H9 (cell line): ENCODE measurements at regions not wholly inside any gene's neighbourhood (a gene's known extent, or its start where the extent isn't known, plus 50 kb on each side); places are given as distances from the start of the nearest gene placed in this dataset.

Experiments used
- DNase-seq: peaks from one replicate; pipeline ENCODE4 v3.0.0-alpha.2; 2017
- H2AFZ ChIP-seq: one replicate; pipeline ENCODE4 v1.6.1; 2013; ENCODE audit warnings: mild to moderate bottlenecking, low read length, control low read depth, moderate library complexity
- H2AK5ac ChIP-seq: 2 replicates; pipeline ENCODE4 v1.6.1; 2013; ENCODE audit warnings: low read length, control low read depth, mixed read lengths; ENCODE audit not compliant: insufficient read length
- H2BK120ac ChIP-seq: one replicate; pipeline ENCODE4 v1.6.1; 2013; ENCODE audit warnings: low read depth, mild to moderate bottlenecking, low read length, control low read depth, inconsistent platforms; ENCODE audit not compliant: poor library complexity, severe bottlenecking
- H2BK12ac ChIP-seq: 2 replicates; pipeline ENCODE4 v1.6.1; 2013; ENCODE audit warnings: low read length, control low read depth, mixed read lengths, low read depth; ENCODE audit not compliant: insufficient read length
- H2BK15ac ChIP-seq: 2 replicates; pipeline ENCODE4 v1.6.1; 2013; ENCODE audit warnings: low read depth, low read length, control low read depth
- H2BK20ac ChIP-seq: one replicate; pipeline ENCODE4 v1.6.1; 2013; ENCODE audit warnings: low read depth, mild to moderate bottlenecking, low read length, control low read depth, inconsistent platforms; ENCODE audit not compliant: poor library complexity, severe bottlenecking
- H2BK5ac ChIP-seq: 2 replicates; pipeline ENCODE4 v1.6.1; 2013; ENCODE audit warnings: low read length, control low read depth, mixed read lengths; ENCODE audit not compliant: insufficient read length
- H3K14ac ChIP-seq: 2 replicates; pipeline ENCODE4 v1.6.1; 2013; ENCODE audit warnings: low read length, control low read depth; ENCODE audit not compliant: insufficient read depth
- H3K18ac ChIP-seq: 2 replicates; pipeline ENCODE4 v1.6.1; 2013; ENCODE audit warnings: low read depth, mild to moderate bottlenecking, mixed read lengths, low read length, control low read depth; ENCODE audit not compliant: insufficient read length
- H3K23ac ChIP-seq: 2 replicates; pipeline ENCODE4 v1.6.1; 2013; ENCODE audit warnings: low read length, control low read depth, mixed read lengths, low read depth; ENCODE audit not compliant: insufficient read length
- H3K23me2 ChIP-seq: 2 replicates; pipeline ENCODE4 v1.6.1; 2013; ENCODE audit warnings: low read depth, mild to moderate bottlenecking, mixed read lengths, low read length, control low read depth; ENCODE audit not compliant: insufficient read length, poor library complexity, severe bottlenecking
- H3K27ac ChIP-seq: 2 replicates; pipeline ENCODE4 v1.5.1; 2013; ENCODE audit warnings: low read length, control low read depth, mixed read lengths, low read depth; ENCODE audit not compliant: insufficient read length
- H3K27me3 ChIP-seq: 2 replicates; pipeline ENCODE4 v1.6.1; 2013; ENCODE audit warnings: low read length, control low read depth, inconsistent platforms; ENCODE audit not compliant: insufficient read depth
- H3K4ac ChIP-seq: 2 replicates; pipeline ENCODE4 v1.6.1; 2013; ENCODE audit warnings: low read depth, mild to moderate bottlenecking, control low read depth, inconsistent platforms, low read length, moderate library complexity
- H3K4me1 ChIP-seq: 2 replicates; pipeline ENCODE4 v1.6.1; 2013; ENCODE audit warnings: low read length, control low read depth, inconsistent platforms; ENCODE audit not compliant: insufficient read depth
- H3K4me2 ChIP-seq: 2 replicates; pipeline ENCODE4 v1.6.1; 2013; ENCODE audit warnings: low read length, control low read depth, mixed read lengths; ENCODE audit not compliant: insufficient read length, insufficient read depth
- H3K56ac ChIP-seq: 2 replicates; pipeline ENCODE4 v1.6.1; 2013; ENCODE audit warnings: low read depth, mild to moderate bottlenecking, mixed read lengths, low read length, control low read depth; ENCODE audit not compliant: insufficient read length
- H3K79me1 ChIP-seq: 2 replicates; pipeline ENCODE4 v1.6.1; 2013; ENCODE audit warnings: low read depth, mild to moderate bottlenecking, moderate library complexity, low read length, control low read depth, inconsistent platforms; ENCODE audit not compliant: insufficient read depth, poor library complexity, severe bottlenecking
- H3K79me2 ChIP-seq: 2 replicates; pipeline ENCODE4 v1.6.1; 2013; ENCODE audit warnings: low read length, control low read depth, inconsistent platforms; ENCODE audit not compliant: insufficient read depth
- H3K9ac ChIP-seq: 2 replicates; pipeline ENCODE4 v1.6.1; 2013; ENCODE audit warnings: low read length, control low read depth, mixed read lengths; ENCODE audit not compliant: insufficient read length; ENCODE audit errors: extremely low read depth
- H3K9me3 ChIP-seq: one replicate; pipeline ENCODE4 v1.6.1; 2013; ENCODE audit warnings: low read depth, low read length, inconsistent platforms; ENCODE audit not compliant: control insufficient read depth
- H3T11ph ChIP-seq: one replicate; pipeline ENCODE4 v1.6.1; 2013; ENCODE audit warnings: mild to moderate bottlenecking, low read length, control low read depth, inconsistent platforms
- H4K20me1 ChIP-seq: one replicate; pipeline ENCODE4 v1.6.1; 2013; ENCODE audit not compliant: control insufficient read depth, insufficient read length, insufficient read depth
- H4K5ac ChIP-seq: 2 replicates; pipeline ENCODE4 v1.6.1; 2013; ENCODE audit warnings: low read depth, mild to moderate bottlenecking, mixed read lengths, low read length, control low read depth; ENCODE audit not compliant: insufficient read length
- H4K8ac ChIP-seq: replicated peaks from 2 replicates; pipeline ENCODE4 v1.6.1; 2013; ENCODE audit warnings: low read length, control low read depth, mixed read lengths, low read depth; ENCODE audit not compliant: insufficient read length
- H4K91ac ChIP-seq: 2 replicates; pipeline ENCODE4 v1.6.1; 2013; ENCODE audit warnings: low read depth, mild to moderate bottlenecking, moderate library complexity, mixed read lengths, low read length, control low read depth; ENCODE audit not compliant: insufficient read length
- H3K27ac Mint-ChIP-seq, 3 experiments: 2 replicates in 2 of 3; 3 replicates in 1 of 3; pipeline ENCODE4 v1.8.0; 2020 to 2021; ENCODE audit warnings: mixed read lengths in 3 of 3, mild to moderate bottlenecking in 1 of 3, moderate library complexity in 1 of 3
- H3K27me3 Mint-ChIP-seq: 2 replicates; pipeline ENCODE4 v1.8.0; 2021; ENCODE audit warnings: low read depth, mild to moderate bottlenecking, moderate library complexity, mixed read lengths
- H3K36me3 Mint-ChIP-seq, 3 experiments: 2 replicates in 2 of 3; 3 replicates in 1 of 3; pipeline ENCODE4 v1.8.0; 2020 to 2021; ENCODE audit warnings: low read depth in 3 of 3, mixed read lengths in 3 of 3; ENCODE audit not compliant: insufficient read depth in 1 of 3
- H3K4me1 Mint-ChIP-seq, 2 experiments: 2 replicates each; pipeline ENCODE4 v1.8.0; 2020; ENCODE audit warnings: mixed read lengths in 2 of 2
- H3K4me3 Mint-ChIP-seq, 2 experiments: 2 replicates in 1 of 2; 3 replicates in 1 of 2; pipeline ENCODE4 v1.8.0; 2020 to 2021; ENCODE audit warnings: mild to moderate bottlenecking in 2 of 2, mixed read lengths in 2 of 2, moderate library complexity in 1 of 2
- H3K9me3 Mint-ChIP-seq, 2 experiments: 2 replicates in 1 of 2; 3 replicates in 1 of 2; pipeline ENCODE4 v1.8.0; 2020; ENCODE audit warnings: mild to moderate bottlenecking in 2 of 2, mixed read lengths in 2 of 2, moderate library complexity in 1 of 2
- CTCF ChIP-seq: fragments of 200-600 bp; sonication (generic); conservative IDR thresholded peaks from 3 replicates; pipeline ENCODE4 v1.8.0; 2021; ENCODE audit warnings: antibody characterized with exemption, mild to moderate bottlenecking
- WGBS: extraction: QIAGEN DNeasy Blood & Tissue Kit; methylation state at CpG from one replicate; pipeline ENCODE4 v1.1.7; 2013; ENCODE audit warnings: missing lambda C conversion rate, low lambda C conversion rate, mixed read lengths; ENCODE audit not compliant: insufficient read length; ENCODE audit errors: extremely low coverage; 5-methylcytosine and 5-hydroxymethylcytosine counted together

DNA sequence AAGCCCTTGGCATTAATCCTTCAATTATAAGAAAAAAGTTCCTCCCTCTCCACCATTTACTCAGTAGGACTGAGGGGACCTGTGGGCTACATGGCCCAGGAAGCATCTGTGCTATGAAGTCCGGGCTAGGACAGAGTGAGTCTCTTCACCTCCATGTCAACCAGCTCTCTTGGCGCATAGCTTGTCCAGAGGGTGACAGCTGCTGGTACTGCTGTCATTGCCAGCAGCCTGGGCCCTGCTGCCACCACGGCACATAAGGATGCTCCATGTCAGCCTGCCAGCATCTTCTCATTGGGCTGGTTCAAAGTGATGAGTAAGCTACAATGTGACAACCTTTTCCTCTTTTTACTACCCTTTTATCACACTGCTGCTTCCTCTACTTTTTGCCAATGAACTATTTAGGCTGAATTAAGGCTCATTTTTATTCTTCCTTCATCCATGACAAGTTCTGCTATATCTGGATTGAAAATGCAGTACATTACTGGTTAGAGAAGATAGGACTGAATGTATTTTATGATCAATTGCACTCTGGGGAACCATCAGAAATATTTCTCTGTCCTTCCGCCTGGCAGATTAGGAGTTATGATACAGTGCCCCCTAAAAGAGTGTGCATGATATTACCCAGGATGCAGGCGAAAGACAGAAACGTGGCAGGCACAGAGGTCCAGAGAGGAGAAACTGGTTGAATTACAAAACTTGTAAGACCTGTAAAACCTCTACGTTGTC is 258.9 kb upstream of the TNP1 start:
- no peak overlapping the region for H3K27ac Mint-ChIP-seq
- H3K79me1 ChIP-seq: no peaks in the 10 kb centered on the region
- no peak overlapping the region for H2BK12ac ChIP-seq
- no peaks in the 10 kb centered on the region for H3K23me2 ChIP-seq
- no peak overlapping the region for H3K4me2 ChIP-seq
- H4K20me1 ChIP-seq: no peaks in the 10 kb centered on the region
- H4K5ac ChIP-seq: no peak overlapping the region
- H3K36me3 Mint-ChIP-seq: no peaks in the 10 kb centered on the region
- H3K56ac ChIP-seq: no peak overlapping the region
- no peak overlapping the region for H3T11ph ChIP-seq
- H2BK20ac ChIP-seq: no peak overlapping the region
- H3K9me3 ChIP-seq: no peaks in the 10 kb centered on the region
- DNase-seq: no peak
- H3K4ac ChIP-seq: no peak overlapping the region
- no peaks in the 10 kb centered on the region for H3K27me3 ChIP-seq
- H3K9me3 Mint-ChIP-seq: no peaks in the 10 kb centered on the region
- H3K18ac ChIP-seq: no peak overlapping the region
- no peak overlapping the region for H2BK120ac ChIP-seq
- no peak overlapping the region for H3K9ac ChIP-seq
- no peak overlapping the region for H4K91ac ChIP-seq
- WGBS: no CpG with 5 or more reads among the region's 7 CpGs
- H2BK15ac ChIP-seq: no peak overlapping the region
- no peak overlapping the region for H2AFZ ChIP-seq
- no peak overlapping the region for H3K4me3 Mint-ChIP-seq
- peaks cover 3% of the 10 kb centered on the region for H3K27me3 Mint-ChIP-seq
- H3K14ac ChIP-seq: no peak overlapping the region
- no peak overlapping the region for H4K8ac ChIP-seq
- no peaks in the 10 kb centered on the region for H3K4me1 ChIP-seq
- no peak overlapping the region for H2BK5ac ChIP-seq
- peaks cover 4 to 5% of the 10 kb centered on the region in 2 experiments for H3K4me1 Mint-ChIP-seq
- H3K79me2 ChIP-seq: no peaks in the 10 kb centered on the region
- H3K23ac ChIP-seq: no peak overlapping the region
- H3K27ac ChIP-seq: no peak overlapping the region
- TF ChIP-seq CTCF: no peak
- H2AK5ac ChIP-seq: no peak overlapping the region
